ENCODE measurements at regions not wholly inside any gene's neighbourhood (a gene's known extent, or its start where the extent isn't known, plus 50 kb on each side); places are given as distances from the start of the nearest gene placed in this dataset.

DNA sequence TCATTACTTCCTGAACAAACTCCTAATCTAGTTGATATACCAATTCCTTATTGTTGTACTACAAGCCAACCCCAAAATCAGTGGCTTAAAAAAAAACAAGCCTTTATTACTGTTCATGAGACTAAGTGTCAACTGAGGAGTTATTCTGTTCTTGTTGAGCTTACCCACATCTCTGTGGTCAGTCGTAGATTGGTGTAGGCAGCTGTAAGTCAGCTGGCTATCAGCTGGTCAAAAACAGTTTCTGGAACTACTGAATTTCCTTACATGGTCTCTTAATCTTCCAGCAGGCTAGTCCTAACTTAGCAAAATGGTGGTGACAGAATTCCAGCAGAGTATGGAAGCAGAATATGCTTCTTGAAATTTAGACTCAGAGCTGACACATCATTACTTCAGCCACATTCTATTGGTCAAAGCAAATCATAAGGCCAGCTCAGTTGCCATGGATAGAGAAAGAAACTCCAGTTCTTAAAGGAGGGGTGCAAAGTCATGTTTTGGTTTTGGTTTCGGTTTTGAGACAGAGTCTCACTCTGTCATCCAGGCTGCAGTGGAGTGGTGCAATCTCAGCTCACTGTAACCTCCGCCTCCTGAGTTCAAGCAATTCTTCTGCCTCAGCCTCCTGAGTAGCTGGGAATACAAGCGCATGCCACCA is 386.1 kb upstream of the MPDZ start (continued):
- TF ChIP-seq, protein P1, sequence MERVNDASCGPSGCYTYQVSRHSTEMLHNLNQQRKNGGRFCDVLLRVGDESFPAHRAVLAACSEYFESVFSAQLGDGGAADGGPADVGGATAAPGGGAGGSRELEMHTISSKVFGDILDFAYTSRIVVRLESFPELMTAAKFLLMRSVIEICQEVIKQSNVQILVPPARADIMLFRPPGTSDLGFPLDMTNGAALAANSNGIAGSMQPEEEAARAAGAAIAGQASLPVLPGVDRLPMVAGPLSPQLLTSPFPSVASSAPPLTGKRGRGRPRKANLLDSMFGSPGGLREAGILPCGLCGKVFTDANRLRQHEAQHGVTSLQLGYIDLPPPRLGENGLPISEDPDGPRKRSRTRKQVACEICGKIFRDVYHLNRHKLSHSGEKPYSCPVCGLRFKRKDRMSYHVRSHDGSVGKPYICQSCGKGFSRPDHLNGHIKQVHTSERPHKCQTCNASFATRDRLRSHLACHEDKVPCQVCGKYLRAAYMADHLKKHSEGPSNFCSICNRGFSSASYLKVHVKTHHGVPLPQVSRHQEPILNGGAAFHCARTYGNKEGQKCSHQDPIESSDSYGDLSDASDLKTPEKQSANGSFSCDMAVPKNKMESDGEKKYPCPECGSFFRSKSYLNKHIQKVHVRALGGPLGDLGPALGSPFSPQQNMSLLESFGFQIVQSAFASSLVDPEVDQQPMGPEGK (CRISPR knock-in tag; IDR thresholded peaks at IDR 0.05; ENCODE audit: borderline replicate concordance) = no peak
- TF ChIP-seq ISL1 (CRISPR knock-in tag; IDR thresholded peaks at IDR 0.05) (no peak), ZNF70 (CRISPR knock-in tag; IDR thresholded peaks at IDR 0.05) (no peak), PPARA (CRISPR knock-in tag; IDR thresholded peaks at IDR 0.05; ENCODE audit: borderline replicate concordance) (no peak), ZC3H10 (CRISPR knock-in tag; IDR thresholded peaks at IDR 0.05) (no peak)
- TF ChIP-seq, protein P2, sequence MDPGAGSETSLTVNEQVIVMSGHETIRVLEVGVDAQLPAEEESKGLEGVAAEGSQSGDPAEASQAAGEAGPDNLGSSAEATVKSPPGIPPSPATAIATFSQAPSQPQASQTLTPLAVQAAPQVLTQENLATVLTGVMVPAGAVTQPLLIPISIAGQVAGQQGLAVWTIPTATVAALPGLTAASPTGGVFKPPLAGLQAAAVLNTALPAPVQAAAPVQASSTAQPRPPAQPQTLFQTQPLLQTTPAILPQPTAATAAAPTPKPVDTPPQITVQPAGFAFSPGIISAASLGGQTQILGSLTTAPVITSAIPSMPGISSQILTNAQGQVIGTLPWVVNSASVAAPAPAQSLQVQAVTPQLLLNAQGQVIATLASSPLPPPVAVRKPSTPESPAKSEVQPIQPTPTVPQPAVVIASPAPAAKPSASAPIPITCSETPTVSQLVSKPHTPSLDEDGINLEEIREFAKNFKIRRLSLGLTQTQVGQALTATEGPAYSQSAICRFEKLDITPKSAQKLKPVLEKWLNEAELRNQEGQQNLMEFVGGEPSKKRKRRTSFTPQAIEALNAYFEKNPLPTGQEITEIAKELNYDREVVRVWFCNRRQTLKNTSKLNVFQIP (CRISPR knock-in tag; IDR thresholded peaks at IDR 0.05; ENCODE audit: borderline replicate concordance, low read depth) = no peak

DNA sequence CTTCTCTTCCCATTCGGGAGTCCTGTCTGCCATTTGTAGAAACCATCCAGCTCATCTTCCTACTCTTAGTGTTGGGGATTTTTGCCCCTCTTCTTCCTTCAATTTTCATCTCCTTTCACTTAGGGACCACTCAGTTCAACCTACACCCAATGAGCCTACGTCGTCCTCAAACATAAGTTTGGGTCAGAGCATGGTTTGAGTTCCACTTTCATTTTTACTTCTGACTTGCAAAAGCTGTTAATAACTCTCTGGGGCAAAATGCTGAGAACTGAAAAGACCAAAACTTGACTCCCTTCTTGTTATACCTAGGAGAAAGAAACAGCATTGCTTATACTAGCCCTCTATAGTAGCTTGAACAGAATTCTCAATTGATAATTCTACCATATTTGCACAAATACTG is 381.5 kb upstream of the MPDZ start:
- ATAC-seq = no peak
- TF ChIP-seq ZNF70 (CRISPR knock-in tag; IDR thresholded peaks at IDR 0.05) (no peak), ZC3H10 (CRISPR knock-in tag; IDR thresholded peaks at IDR 0.05) (no peak), CSDC2 (CRISPR knock-in tag; IDR thresholded peaks at IDR 0.05) (no peak), ARNTL (CRISPR knock-in tag; IDR thresholded peaks at IDR 0.05; ENCODE audit: borderline replicate concordance, low read depth) (no peak)
- TF ChIP-seq, protein P3, sequence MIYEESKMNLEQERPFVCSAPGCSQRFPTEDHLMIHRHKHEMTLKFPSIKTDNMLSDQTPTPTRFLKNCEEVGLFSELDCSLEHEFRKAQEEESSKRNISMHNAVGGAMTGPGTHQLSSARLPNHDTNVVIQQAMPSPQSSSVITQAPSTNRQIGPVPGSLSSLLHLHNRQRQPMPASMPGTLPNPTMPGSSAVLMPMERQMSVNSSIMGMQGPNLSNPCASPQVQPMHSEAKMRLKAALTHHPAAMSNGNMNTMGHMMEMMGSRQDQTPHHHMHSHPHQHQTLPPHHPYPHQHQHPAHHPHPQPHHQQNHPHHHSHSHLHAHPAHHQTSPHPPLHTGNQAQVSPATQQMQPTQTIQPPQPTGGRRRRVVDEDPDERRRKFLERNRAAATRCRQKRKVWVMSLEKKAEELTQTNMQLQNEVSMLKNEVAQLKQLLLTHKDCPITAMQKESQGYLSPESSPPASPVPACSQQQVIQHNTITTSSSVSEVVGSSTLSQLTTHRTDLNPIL (CRISPR knock-in tag; IDR thresholded peaks at IDR 0.05; ENCODE audit: low read depth) = no peak
- TF ChIP-seq, protein P2 (CRISPR knock-in tag; IDR thresholded peaks at IDR 0.05; ENCODE audit: borderline replicate concordance, low read depth) = no peak

DNA sequence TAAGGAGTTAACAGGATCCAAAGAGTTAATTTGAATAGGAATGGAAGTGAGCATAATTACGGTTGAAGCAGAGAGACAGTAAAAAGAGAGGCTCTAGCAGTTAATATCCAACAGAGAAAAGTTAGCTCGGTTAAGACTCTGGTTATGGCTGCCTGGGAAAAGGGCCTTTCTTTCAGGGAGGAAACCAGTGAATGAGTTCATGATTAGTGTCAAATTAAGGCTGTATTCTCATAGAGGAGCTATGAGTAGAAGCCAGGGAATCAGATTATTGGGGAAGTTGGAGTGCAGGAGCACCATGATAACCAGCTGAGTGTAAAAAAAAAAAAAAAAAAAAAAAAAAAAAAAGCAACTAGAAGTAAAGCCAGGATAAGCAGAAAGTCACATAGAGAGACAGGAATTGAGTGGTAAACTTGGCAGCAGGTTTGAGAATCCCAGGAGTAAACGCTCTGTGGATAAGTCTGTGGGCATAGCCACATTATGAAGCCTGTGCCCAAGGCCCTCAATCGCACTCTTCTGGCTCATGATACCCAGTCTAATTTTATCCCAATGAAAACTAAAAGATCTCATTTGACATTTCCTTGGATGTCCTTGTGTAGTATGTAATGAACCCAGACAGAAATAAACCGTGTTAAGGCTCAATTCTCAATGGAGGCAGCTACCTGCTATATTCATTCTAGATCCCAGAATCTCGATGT is 372.6 kb upstream of the MPDZ start:
- no peak for TF ChIP-seq ZC3H10 (CRISPR knock-in tag; IDR thresholded peaks at IDR 0.05)
- no peak for TF ChIP-seq BACH2 (CRISPR knock-in tag; IDR thresholded peaks at IDR 0.05; ENCODE audit: borderline replicate concordance)
- TF ChIP-seq, protein P1 (CRISPR knock-in tag; IDR thresholded peaks at IDR 0.05; ENCODE audit: borderline replicate concordance) = no peak
- TF ChIP-seq, protein P4, sequence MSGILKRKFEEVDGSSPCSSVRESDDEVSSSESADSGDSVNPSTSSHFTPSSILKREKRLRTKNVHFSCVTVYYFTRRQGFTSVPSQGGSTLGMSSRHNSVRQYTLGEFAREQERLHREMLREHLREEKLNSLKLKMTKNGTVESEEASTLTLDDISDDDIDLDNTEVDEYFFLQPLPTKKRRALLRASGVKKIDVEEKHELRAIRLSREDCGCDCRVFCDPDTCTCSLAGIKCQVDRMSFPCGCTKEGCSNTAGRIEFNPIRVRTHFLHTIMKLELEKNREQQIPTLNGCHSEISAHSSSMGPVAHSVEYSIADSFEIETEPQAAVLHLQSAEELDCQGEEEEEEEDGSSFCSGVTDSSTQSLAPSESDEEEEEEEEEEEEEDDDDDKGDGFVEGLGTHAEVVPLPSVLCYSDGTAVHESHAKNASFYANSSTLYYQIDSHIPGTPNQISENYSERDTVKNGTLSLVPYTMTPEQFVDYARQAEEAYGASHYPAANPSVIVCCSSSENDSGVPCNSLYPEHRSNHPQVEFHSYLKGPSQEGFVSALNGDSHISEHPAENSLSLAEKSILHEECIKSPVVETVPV (CRISPR knock-in tag; IDR thresholded peaks at IDR 0.05) = no peak
- TF ChIP-seq, protein P3 (CRISPR knock-in tag; IDR thresholded peaks at IDR 0.05; ENCODE audit: low read depth) = no peak
- no peak for TF ChIP-seq GLIS3 (CRISPR knock-in tag; IDR thresholded peaks at IDR 0.05)
- no peak for TF ChIP-seq PPARA (CRISPR knock-in tag; IDR thresholded peaks at IDR 0.05; ENCODE audit: borderline replicate concordance)
- TF ChIP-seq ZNF8 (CRISPR knock-in tag; IDR thresholded peaks at IDR 0.05) = no peak
- no peak for TF ChIP-seq ZNF565 (CRISPR knock-in tag; conservative IDR thresholded peaks at IDR 0.05; ENCODE audit: low read depth)
- TF ChIP-seq, protein P5, sequence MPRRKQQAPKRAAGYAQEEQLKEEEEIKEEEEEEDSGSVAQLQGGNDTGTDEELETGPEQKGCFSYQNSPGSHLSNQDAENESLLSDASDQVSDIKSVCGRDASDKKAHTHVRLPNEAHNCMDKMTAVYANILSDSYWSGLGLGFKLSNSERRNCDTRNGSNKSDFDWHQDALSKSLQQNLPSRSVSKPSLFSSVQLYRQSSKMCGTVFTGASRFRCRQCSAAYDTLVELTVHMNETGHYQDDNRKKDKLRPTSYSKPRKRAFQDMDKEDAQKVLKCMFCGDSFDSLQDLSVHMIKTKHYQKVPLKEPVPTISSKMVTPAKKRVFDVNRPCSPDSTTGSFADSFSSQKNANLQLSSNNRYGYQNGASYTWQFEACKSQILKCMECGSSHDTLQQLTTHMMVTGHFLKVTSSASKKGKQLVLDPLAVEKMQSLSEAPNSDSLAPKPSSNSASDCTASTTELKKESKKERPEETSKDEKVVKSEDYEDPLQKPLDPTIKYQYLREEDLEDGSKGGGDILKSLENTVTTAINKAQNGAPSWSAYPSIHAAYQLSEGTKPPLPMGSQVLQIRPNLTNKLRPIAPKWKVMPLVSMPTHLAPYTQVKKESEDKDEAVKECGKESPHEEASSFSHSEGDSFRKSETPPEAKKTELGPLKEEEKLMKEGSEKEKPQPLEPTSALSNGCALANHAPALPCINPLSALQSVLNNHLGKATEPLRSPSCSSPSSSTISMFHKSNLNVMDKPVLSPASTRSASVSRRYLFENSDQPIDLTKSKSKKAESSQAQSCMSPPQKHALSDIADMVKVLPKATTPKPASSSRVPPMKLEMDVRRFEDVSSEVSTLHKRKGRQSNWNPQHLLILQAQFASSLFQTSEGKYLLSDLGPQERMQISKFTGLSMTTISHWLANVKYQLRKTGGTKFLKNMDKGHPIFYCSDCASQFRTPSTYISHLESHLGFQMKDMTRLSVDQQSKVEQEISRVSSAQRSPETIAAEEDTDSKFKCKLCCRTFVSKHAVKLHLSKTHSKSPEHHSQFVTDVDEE (CRISPR knock-in tag; IDR thresholded peaks at IDR 0.05) = no peak
- no peak for TF ChIP-seq ISL1 (CRISPR knock-in tag; IDR thresholded peaks at IDR 0.05)
- no peak for TF ChIP-seq ZNF70 (CRISPR knock-in tag; IDR thresholded peaks at IDR 0.05)
- no peak for TF ChIP-seq TCF4 (CRISPR knock-in tag; IDR thresholded peaks at IDR 0.05; ENCODE audit: borderline replicate concordance)
- TF ChIP-seq SNAI2 (CRISPR knock-in tag; IDR thresholded peaks at IDR 0.05) = no peak
- TF ChIP-seq CSDC2 (CRISPR knock-in tag; IDR thresholded peaks at IDR 0.05) = no peak
- no peak for TF ChIP-seq OSR1 (CRISPR knock-in tag; IDR thresholded peaks at IDR 0.05)
- no peak for TF ChIP-seq ESRRG (CRISPR knock-in tag; IDR thresholded peaks at IDR 0.05)
- no peak for TF ChIP-seq RARB (CRISPR knock-in tag; IDR thresholded peaks at IDR 0.05)
- no peak for TF ChIP-seq ARNTL (CRISPR knock-in tag; IDR thresholded peaks at IDR 0.05; ENCODE audit: borderline replicate concordance, low read depth)
- TF ChIP-seq ZFP30 (CRISPR knock-in tag; IDR thresholded peaks at IDR 0.05) = no peak
- ATAC-seq = no peak

Data from SK-N-SH treated with all-trans-retinoic acid at 6 μM for 48 hours (cell line).